HG03565 (cell line): ENCODE measurements at regions not wholly inside any gene's neighbourhood (a gene's known extent, or its start where the extent isn't known, plus 50 kb on each side); places are given as distances from the start of the nearest gene placed in this dataset.

Experiments
- ATAC-seq: cut with Tn5 transposase; IDR thresholded peaks from one replicate; pipeline ENCODE4 v1.9.1; 2021; ENCODE audit warnings: mild to moderate bottlenecking, moderate library complexity; ENCODE audit not compliant: unreplicated experiment

GRCh38 chr13:73722120-73722519, 412.1 kb downstream of the KLF12 start:
- ATAC-seq, result peak; percentile 80

DNA sequence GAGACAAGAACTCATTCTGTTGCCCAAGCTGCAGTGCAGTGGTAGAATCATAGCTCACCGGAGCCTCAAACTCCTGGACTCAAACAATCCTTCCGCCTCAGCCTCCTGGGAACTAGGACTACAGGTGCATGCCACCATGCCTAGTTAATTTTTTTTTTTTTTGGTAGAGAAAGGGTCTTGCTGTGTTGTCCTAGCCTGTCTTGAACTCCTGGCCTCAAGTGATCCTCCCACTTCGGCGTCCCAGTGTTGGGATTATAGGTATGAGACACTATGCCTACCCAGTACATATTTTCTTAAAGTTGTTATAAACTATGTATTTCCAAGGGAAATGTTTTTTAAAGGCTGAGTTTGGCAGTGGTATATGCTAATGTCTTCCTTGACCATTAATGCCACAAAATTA, 412.6 kb downstream of the KLF12 start:
- no peak for ATAC-seq

DNA sequence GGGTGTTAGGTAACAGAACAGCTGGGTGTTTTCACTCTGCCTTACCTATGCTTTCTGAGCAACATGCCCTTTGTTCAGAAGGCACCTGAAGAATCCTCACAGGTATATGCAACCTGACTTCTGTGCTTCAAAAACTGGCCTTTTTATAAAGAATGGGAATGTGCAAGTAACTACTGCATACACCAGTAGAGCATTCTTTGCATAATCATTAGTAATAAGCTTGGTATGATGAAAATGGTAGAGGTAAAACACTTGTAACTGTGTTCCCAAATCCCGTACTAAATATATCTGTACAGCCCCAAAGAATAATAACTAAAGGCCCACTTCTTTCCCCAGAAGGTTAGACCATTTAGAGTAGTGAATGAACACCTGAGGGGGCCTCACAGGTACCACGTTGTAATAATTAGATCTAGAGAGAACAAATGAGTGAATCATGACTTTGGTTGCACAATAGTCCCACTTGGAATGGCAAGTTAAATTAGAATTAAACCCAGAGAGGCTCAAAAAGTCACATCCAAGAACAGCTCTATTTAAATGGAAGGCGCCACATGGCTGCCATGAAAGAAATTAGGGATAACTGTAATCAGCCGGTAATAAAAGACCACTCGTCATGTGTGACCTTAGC, 413.9 kb downstream of the KLF12 start:
- ATAC-seq, result no peak

GRCh38 chr13:73718246-73718645, 416.0 kb downstream of the KLF12 start:
- no peak for ATAC-seq

DNA sequence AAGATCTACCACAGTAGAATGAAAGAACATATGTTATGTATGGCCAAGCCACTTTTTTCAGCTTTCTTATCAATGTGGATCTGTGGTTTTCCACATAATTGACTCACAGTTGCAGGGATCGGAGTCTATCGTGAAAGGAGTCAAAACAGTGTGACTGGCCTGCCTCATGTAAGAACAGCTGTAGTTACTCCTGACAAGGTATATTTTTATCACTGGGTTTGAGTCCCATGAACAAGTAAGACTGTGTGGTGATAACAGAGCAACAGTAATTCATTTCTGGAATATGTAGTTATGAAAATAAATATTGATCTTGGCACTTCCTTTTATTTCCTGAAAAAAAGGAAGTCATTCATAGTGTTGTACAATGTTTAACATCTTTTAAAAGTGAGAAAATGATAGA, 416.6 kb downstream of the KLF12 start:
- ATAC-seq, result no peak

DNA sequence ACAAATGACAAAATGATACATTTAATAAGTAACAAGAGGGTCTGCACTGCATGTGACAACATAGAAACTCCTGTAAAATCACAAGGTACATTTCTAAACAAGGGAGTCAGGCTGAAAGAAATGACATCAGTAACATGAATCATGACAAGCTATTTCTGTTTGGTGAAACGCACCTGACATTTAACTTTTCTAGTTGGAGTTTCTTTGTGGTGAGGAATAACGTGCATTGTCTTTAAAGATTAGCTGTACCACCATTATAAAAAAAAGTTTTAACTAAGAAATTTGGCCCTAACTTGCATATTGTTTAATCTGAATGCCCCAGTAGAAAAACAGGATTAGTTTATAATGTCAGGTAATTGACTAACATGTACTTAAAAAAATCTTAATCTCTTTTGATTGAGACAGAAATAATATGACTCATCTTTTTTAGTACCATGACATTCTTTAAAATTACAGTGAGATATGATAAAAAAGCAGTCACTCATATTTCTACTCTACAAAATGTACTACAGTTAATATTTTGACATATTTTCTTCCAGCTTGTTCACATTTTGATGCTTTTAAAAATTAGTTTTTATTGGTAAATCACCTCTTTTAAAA, 418.2 kb downstream of the KLF12 start:
- peak; percentile 56 for ATAC-seq

GRCh38 chr13:73715114-73715910, 418.9 kb downstream of the KLF12 start:
- ATAC-seq, result peak; percentile 97

- ATAC-seq, result no peak
These were observed 419.7 kb downstream of the KLF12 start for GRCh38 chr13:73714522-73714921.

DNA sequence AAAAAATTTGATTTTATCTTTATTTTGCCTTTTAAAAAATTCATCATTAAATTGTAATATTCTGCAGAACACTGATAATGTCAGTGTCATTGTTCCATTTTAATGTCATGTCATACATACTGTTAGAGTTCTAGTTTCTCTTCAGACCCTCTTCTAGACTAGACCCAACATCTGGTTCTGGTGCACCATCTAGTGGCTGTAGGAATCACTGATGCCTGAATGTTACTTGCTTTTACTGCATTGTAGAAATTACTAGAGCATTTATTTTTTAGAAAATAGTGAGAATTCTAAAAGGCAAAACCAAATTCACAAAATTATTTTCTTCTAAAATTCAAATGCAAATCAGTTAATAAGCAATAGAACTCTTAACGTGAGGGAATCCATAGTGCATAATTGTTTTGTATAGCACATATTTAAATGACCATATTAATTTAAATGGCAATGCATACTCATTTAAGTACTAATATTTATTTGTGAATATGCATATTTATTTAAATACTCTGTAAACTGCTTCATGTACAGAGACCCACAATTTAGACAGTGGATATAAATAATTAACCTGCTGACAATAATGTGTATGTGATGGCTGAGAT, 425.7 kb downstream of the KLF12 start:
- ATAC-seq, result peak; percentile 95

GRCh38 chr13:73704587-73704986, 429.6 kb downstream of the KLF12 start:
- ATAC-seq, result no peak

DNA sequence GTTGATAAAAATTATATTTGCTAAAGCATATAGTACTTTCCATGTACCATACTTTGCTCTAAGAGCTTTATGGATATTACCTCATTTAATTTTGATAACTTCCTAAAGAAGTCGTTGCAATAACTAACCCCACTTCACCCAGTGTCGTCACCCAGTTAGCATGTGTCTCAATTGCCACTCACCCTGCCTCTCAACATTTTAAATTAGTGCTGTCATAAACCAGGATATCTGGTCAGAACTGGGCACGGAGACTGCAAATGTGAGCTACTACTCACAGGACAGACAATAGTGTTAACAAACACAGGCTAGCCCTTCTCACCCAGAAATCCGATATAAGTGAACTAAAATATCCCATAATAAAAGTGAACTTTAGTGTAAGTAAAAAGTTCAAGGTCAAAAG, 430.6 kb downstream of the KLF12 start:
- ATAC-seq, result no peak

DNA sequence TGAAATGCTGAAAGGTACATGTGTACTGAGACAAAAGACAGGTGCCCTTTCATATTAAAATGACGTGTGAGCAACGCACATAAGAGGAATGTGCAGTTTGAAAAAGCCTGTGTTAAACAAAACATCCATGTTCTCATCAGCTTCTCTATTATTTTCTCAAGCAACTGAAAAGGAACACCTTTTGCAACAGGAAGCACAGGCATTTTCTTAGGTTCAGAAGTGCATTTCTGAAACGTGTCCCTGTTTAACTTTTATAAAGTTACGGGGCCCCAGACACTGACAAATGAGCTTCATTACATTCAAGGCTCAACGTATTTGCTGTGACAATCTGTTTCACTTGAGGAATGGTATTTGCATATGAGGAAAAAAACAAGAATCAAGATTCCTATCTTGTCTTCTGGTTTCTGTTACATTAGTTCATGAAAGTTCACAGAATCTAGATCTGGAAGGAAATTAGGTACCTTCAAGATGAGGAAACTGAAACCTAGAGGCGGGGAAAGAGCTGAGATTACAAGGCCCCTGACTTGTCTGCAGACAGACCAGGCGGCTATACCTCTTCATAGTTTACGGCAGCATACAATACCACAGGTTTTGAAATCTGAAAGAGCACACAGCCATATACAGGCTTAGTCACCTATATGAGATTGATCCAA, 431.7 kb downstream of the KLF12 start:
- ATAC-seq, result peak; percentile 95

GRCh38 chr13:73701160-73701559, 433.0 kb downstream of the KLF12 start:
- no peak for ATAC-seq

DNA sequence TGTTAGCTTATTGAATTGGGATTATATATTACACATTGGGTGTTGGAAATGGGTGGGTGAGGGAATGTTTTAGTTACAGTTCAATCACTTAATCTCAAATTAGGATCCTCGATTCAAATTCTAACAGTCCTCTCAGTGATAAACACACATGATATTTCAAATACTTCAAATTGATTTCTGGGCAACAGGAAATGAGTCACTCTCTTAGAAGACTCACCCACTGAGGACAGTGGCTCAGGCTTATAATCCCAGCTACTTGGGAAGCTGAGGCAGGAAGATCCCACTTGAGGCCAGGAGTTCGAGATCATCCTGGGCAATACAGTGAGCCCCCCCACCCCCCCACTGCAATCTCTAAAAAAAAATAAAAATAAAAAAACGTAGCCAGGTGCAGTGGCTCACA, 435.3 kb downstream of the KLF12 start:
- ATAC-seq, result no peak

DNA sequence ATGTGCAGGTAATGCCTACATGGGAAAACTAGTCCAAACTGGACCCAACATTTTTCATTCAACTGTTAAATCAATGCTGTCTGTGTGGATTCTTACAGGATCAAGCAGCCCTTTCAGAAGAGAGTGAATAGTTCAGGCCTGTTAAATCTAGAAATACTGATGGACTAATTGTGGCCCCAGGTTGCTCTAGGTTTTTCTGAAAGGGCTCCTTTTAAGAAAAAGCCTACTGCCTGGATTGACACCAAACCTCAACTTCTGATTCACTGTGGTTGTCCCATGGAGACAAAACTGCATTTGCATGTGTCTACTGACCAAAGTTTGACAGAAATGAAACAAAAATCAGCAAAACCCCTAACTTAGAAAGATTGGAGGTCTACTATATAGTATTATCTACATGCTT, 437.0 kb downstream of the KLF12 start:
- no peak for ATAC-seq

DNA sequence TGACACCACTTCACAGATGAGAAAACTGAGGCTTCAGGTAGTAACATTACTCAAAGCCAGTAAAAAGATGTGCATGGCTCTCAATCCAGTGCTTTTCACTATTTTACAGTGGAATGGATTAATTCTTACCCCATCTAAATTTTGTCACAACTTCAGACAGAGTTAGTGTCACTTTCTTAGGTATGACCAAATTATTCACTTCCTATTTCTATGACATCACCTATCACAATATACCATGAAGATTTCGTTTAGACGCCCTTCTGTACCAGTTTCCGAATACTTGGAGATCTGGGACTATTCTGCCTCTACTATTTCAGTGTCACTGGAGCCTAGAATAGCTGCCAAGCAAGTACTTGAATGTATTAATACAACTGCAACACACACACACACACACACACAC, 437.5 kb downstream of the KLF12 start:
- no peak for ATAC-seq

GRCh38 chr13:73696271-73696670, 437.9 kb downstream of the KLF12 start:
- ATAC-seq, result no peak

DNA sequence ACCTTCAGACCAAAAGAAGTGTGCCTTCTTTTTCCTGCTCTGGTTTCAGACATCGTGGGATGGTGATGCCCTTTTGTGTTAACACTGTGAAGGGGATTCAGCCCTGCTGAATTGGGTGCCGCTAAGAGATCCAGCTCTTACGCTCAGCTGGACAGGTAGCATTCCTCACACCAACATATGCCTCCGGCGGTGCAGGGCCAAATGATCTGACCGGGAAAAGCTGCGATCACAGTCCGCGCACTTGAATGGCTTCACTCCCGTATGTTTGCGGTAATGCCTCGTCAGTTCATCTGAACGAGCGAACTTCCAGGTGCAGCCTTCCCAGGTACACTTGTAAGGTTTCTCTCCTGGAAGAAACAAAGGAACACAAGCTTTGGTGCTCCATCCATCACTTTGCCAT, 438.9 kb downstream of the KLF12 start:
- no peak for ATAC-seq

DNA sequence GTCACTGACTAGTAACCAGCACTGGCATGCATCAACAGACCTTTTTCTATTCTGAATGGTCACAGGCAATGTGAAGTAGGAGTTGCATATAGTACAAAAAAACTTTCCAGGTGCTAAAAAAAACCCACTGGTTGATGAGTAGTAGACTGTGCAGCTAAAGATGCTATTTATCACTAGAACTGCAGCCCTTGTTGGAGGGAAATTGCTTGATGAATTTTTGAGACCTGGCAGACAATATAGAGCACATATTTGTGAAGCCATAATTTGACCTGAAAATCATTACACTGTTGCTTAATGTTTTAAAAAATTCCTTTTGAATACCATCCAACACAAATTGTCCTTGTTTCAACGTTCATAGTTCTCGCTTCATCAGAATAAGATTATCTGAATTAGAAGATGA, 441.0 kb downstream of the KLF12 start:
- ATAC-seq, result no peak

GRCh38 chr13:73691891-73692290, 442.3 kb downstream of the KLF12 start:
- ATAC-seq, result no peak

DNA sequence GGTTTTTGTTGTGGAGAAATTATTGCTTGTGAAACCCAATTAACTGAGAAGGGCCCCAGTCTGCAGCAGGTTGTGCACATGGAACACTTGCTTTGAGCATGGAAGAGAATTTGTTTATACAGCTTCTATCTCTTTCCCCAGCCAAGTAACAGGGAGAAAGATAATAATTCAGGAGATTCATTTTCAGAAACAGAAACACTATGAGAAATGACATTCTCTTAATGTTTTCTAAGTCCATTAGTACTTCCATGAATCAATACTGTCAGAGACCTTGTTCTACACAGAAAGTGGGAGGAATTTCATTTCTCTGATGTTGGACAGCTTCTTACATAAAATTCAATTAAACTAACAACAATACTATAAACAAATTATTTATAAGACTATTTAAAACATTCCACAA, 446.3 kb downstream of the KLF12 start:
- ATAC-seq, result no peak
